K562 (cell line): ENCODE measurements at regions not wholly inside any gene's neighbourhood (a gene's known extent, or its start where the extent isn't known, plus 50 kb on each side); places are given as distances from the start of the nearest gene placed in this dataset.

Experiments used
- ATAC-seq: fragments of 200-7000 bp; cut with Tn5 transposase; 3 replicates; pipeline ENCODE4 v1.9.1; 2020; ENCODE audit warnings: moderate library complexity
- BruUV-seq: library from RNA; stranded (reverse); fragments of 400-500 nt; replicated peaks from 2 replicates; lab custom pipeline; 2021; lab: Mats Ljungman, UMichigan
- CTCF ChIA-PET: fragments of 300-600 bp; formaldehyde crosslinking; extraction: SDS; loops from one replicate; lab custom pipeline; 2021; ENCODE audit warnings: low intra/inter-chr PET ratio; lab: Yijun Ruan, JAX
- POLR2A ChIA-PET: fragments of 300-600, 350-650 bp; sonication (Branson Sonifier 250); formaldehyde crosslinking; extraction: SDS; loops from one replicate; lab custom pipeline; 2021; ENCODE audit warnings: antibody characterized with exemption, inconsistent platforms; lab: Yijun Ruan, JAX
- DNase-seq, 4 experiments: peaks; one replicate each; pipeline versions ENCODE4 v3.0.0 to v3.0.0-alpha.2; 2011 to 2018; ENCODE audit warnings: low spot score in 3 of 4, mixed read lengths in 3 of 4; ENCODE audit errors: extremely low read depth in 1 of 4
- FAIRE-seq: peaks from 2 replicates; lab custom pipeline; 2011; peaks lifted over from hg19 to GRCh38; lab: Jason Lieb, UNC
- H2AFZ ChIP-seq: 2 replicates; pipeline ENCODE4 v1.6.0; 2011; ENCODE audit warnings: low read depth, low read length, control low read depth, inconsistent platforms
- H3K27ac ChIP-seq: fragments of 200-600 bp; 3 replicates; pipeline ENCODE4 v1.8.0; 2011; ENCODE audit warnings: low read depth, mild to moderate bottlenecking, control low read depth, inconsistent platforms, low read length, moderate library complexity, mixed read lengths; ENCODE audit errors: extremely low read depth
- H3K27me3 ChIP-seq, 2 experiments: fragments of 300-600 bp in 1 of 2; 2 replicates in 1 of 2; 3 replicates in 1 of 2; pipeline versions ENCODE4 v1.6.0 to v1.8.0; 2011; ENCODE audit warnings: inconsistent platforms in 2 of 2, low read length in 2 of 2, mild to moderate bottlenecking in 1 of 2, mixed read lengths in 1 of 2, moderate library complexity in 1 of 2; ENCODE audit not compliant: control insufficient read depth in 2 of 2, insufficient read depth in 2 of 2
- H3K36me3 ChIP-seq: fragments of 300-600 bp; 3 replicates; pipeline ENCODE4 v1.8.0; 2011; ENCODE audit warnings: mild to moderate bottlenecking, low read length, inconsistent platforms; ENCODE audit not compliant: control insufficient read depth, insufficient read depth
- H3K4me1 ChIP-seq, 2 experiments: fragments of 200-600 bp in 1 of 2; replicated peaks in 1 of 2; 2 replicates in 1 of 2; 3 replicates in 1 of 2; pipeline versions ENCODE4 v1.5.1 to v1.8.0; 2011; ENCODE audit warnings: inconsistent platforms in 2 of 2, low read length in 2 of 2, mild to moderate bottlenecking in 1 of 2, mixed read lengths in 1 of 2, moderate library complexity in 1 of 2; ENCODE audit not compliant: control insufficient read depth in 2 of 2, insufficient read depth in 2 of 2
- H3K4me2 ChIP-seq: 2 replicates; pipeline ENCODE4 v1.6.1; 2011; ENCODE audit warnings: low read length, control low read depth, inconsistent platforms, mixed read lengths; ENCODE audit not compliant: insufficient read depth
- H3K4me3 ChIP-seq: fragments of 200-600 bp; sonication (generic), shearing (Covaris generic); 2 replicates; pipeline ENCODE4 v1.5.1; 2016; ENCODE audit warnings: control low read depth, inconsistent platforms
- H3K79me2 ChIP-seq: fragments of 200-600 bp; 3 replicates; pipeline ENCODE4 v1.8.0; 2011; ENCODE audit warnings: low read length, inconsistent platforms; ENCODE audit not compliant: control insufficient read depth, insufficient read depth
- H3K9ac ChIP-seq, 2 experiments: 2 replicates each; pipeline versions ENCODE4 v1.6.0 to v1.6.1; 2011; ENCODE audit warnings: low read depth in 2 of 2, low read length in 2 of 2, control low read depth in 1 of 2, inconsistent platforms in 1 of 2, mild to moderate bottlenecking in 1 of 2, mixed read lengths in 1 of 2; ENCODE audit not compliant: insufficient read depth in 1 of 2
- H3K9me1 ChIP-seq: one replicate; pipeline ENCODE4 v1.6.0; 2011; ENCODE audit warnings: inconsistent platforms, mild to moderate bottlenecking, low read length, moderate library complexity; ENCODE audit not compliant: control insufficient read depth, insufficient read depth
- H3K9me3 ChIP-seq: replicated peaks from 2 replicates; pipeline ENCODE4 v1.5.1; 2011; ENCODE audit warnings: low read depth, low read length, inconsistent platforms; ENCODE audit not compliant: control insufficient read depth, insufficient read depth
- H4K20me1 ChIP-seq: replicated peaks from 2 replicates; pipeline ENCODE4 v1.6.1; 2011; ENCODE audit warnings: low read length, inconsistent platforms, mixed read lengths; ENCODE audit not compliant: control insufficient read depth, insufficient read depth
- BCOR ChIP-seq: fragments of 450-650 bp; IDR thresholded peaks from 2 replicates; pipeline ENCODE4 v1.6.1; 2016
- MTA2 ChIP-seq: fragments of 450-650 bp; IDR thresholded peaks from 2 replicates; pipeline ENCODE4 v1.6.1; 2016; ENCODE audit warnings: low read depth
- NCOR1 ChIP-seq: fragments of 450-650 bp; IDR thresholded peaks from 2 replicates; pipeline ENCODE4 v1.6.1; 2016; ENCODE audit warnings: mild to moderate bottlenecking, moderate library complexity
- SMC3 ChIP-seq: conservative IDR thresholded peaks from 2 replicates; pipeline ENCODE4 v1.6.1; 2011; ENCODE audit warnings: low read depth, low read length, improper control_type of control experiment; ENCODE audit not compliant: insufficient read depth
- TEAD4 ChIP-seq, 2 experiments: sonication (generic) in 1 of 2; formaldehyde crosslinking in 1 of 2; IDR thresholded peaks; 2 replicates each; pipeline versions ENCODE4 v1.6.1 to v1.8.0; 2012 to 2022; ENCODE audit warnings: borderline replicate concordance in 1 of 2, inconsistent platforms in 1 of 2, low read length in 1 of 2, mild to moderate bottlenecking in 1 of 2, missing genetic modification reagents in 1 of 2
- ZBTB8A ChIP-seq: fragments of 450-650 bp; IDR thresholded peaks from 2 replicates; pipeline ENCODE4 v1.6.1; 2018; ENCODE audit warnings: mild to moderate bottlenecking, moderate library complexity; ENCODE audit not compliant: partially characterized antibody
- ZNF79 ChIP-seq: fragments of 250-450 bp; sonication (Bioruptor Pico); IDR thresholded peaks from 2 replicates; pipeline ENCODE4 v1.4.0; 2020; ENCODE audit warnings: low read depth, mild to moderate bottlenecking, moderate library complexity
- WGBS: fragments of 100-300 bp; shearing (Covaris generic); methylation state at CpG from one replicate; pipeline ENCODE4 v1.1.6; 2016; ENCODE audit warnings: low coverage, mixed read lengths; ENCODE audit not compliant: insufficient coverage; ENCODE audit errors: missing lambda C conversion rate; 5-methylcytosine and 5-hydroxymethylcytosine counted together
- in situ Hi-C: fragments of 300-500 bp; cut with MboI; formaldehyde crosslinking; loops from 4 replicates; pipeline ENCODE4 v1.15.0; 2018; ENCODE audit warnings: inconsistent platforms, mixed read lengths
- intact Hi-C: fragments of 100-400 bp; cut with micrococcal nuclease; formaldehyde crosslinking; loops from 2 replicates; pipeline ENCODE4 v1.14.2; 2022
- TF ChIP-seq, protein P1 (sequence below): fragments of 250-450 bp; sonication (Bioruptor Pico); IDR thresholded peaks from 2 replicates; pipeline ENCODE4 v1.8.0; 2022; ENCODE audit warnings: inconsistent platforms
- TF ChIP-seq, protein P2 (sequence below): IDR thresholded peaks from 2 replicates; pipeline ENCODE4 v1.6.1; 2012; ENCODE audit warnings: low read depth, low read length, improper control_type of control experiment, borderline replicate concordance
- TF ChIP-seq, protein P3 (sequence below): fragments of 450-650 bp; formaldehyde crosslinking; conservative IDR thresholded peaks from 2 replicates; pipeline ENCODE4 v1.4.0; 2022; ENCODE audit warnings: mild to moderate bottlenecking, missing genetic modification characterization
- TF ChIP-seq, protein P4 (sequence below): sonication (generic); formaldehyde crosslinking; IDR thresholded peaks from 2 replicates; pipeline ENCODE4 v1.8.0; 2023; ENCODE audit warnings: missing genetic modification reagents, mild to moderate bottlenecking, borderline replicate concordance

DNA sequence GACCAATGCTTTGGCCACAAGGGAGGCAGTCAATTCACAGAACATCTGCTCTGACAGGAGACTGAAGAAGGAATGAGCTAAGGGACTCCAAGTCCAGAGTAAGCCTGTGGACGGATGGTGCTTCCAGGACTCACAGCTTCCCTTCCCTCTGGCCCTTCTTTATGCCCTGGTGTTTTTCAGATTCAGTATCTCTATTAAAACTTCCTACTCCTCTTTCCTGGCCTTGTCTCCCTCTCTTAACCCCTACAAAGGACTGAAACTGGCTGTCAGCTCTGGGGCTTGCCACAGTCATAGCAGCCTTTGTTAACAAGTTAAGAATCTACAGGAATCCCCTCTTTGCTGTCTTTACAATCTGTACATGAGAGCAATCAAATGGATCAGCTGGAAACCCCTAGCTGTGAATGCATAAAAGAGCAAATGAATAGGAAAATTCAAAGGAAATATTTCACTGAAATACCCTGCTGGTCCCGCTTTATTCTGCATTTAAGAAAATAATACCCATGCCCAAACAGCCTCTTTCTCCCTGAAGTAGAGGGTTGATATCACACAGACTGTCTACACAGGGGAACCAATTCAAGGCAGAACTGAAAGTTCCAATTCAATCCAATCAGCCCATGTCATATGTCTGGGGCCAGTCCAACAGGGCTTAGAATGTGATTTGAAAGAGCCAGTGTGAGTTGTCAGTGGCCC lies 192.3 kb downstream of the MZT1 start:
- no peaks in the 10 kb centered on the region for H3K9me3 ChIP-seq
- H3K4me3 ChIP-seq, result no peak overlapping the region
- no peak overlapping the region for H2AFZ ChIP-seq
- H3K4me1 ChIP-seq, result no peaks in the 10 kb centered on the region
- no TSS peak for BruUV-seq
- no peak overlapping the region for H3K27ac ChIP-seq
- 0% methylated on average over 2 of the region's 2 CpGs for WGBS
- no peaks in the 10 kb centered on the region for H4K20me1 ChIP-seq
- no peak for ATAC-seq
- H3K36me3 ChIP-seq, result no peaks in the 10 kb centered on the region
- ChIA-PET CTCF (interaction anchor here (0.6 kb wide), 1 partner anchor 1215 kb away, joined by 3 read pairs; no protein-coding TSS in a partner anchor), POLR2A (no interaction called here)
- H3K27me3 ChIP-seq, result no peaks in the 10 kb centered on the region
- H3K9me1 ChIP-seq, result no peaks in the 10 kb centered on the region
- H3K4me2 ChIP-seq, result no peak overlapping the region
- no peak for FAIRE-seq
- H3K79me2 ChIP-seq, result no peaks in the 10 kb centered on the region
- no peak overlapping the region for H3K9ac ChIP-seq
- intact Hi-C loops, result no loop called here
- in situ Hi-C loops, result no loop called here
- DNase-seq, result no peak
- TF ChIP-seq ZNF79, result no peak
- TF ChIP-seq, protein P1, sequence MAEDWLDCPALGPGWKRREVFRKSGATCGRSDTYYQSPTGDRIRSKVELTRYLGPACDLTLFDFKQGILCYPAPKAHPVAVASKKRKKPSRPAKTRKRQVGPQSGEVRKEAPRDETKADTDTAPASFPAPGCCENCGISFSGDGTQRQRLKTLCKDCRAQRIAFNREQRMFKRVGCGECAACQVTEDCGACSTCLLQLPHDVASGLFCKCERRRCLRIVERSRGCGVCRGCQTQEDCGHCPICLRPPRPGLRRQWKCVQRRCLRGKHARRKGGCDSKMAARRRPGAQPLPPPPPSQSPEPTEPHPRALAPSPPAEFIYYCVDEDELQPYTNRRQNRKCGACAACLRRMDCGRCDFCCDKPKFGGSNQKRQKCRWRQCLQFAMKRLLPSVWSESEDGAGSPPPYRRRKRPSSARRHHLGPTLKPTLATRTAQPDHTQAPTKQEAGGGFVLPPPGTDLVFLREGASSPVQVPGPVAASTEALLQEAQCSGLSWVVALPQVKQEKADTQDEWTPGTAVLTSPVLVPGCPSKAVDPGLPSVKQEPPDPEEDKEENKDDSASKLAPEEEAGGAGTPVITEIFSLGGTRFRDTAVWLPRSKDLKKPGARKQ (CRISPR knock-in tag), result no peak
- no peak for TF ChIP-seq SMC3
- no peak for TF ChIP-seq BCOR
- TF ChIP-seq ZBTB8A, result no peak
- TF ChIP-seq, protein P2, sequence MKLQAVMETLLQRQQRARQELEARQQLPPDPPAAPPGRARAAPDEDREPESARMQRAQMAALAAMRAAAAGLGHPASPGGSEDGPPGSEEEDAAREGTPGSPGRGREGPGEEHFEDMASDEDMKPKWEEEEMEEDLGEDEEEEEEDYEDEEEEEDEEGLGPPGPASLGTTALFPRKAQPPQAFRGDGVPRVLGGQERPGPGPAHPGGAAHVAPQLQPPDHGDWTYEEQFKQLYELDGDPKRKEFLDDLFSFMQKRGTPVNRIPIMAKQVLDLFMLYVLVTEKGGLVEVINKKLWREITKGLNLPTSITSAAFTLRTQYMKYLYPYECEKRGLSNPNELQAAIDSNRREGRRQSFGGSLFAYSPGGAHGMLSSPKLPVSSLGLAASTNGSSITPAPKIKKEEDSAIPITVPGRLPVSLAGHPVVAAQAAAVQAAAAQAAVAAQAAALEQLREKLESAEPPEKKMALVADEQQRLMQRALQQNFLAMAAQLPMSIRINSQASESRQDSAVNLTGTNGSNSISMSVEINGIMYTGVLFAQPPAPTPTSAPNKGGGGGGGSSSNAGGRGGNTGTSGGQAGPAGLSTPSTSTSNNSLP, result no peak
- TF ChIP-seq, protein P3, sequence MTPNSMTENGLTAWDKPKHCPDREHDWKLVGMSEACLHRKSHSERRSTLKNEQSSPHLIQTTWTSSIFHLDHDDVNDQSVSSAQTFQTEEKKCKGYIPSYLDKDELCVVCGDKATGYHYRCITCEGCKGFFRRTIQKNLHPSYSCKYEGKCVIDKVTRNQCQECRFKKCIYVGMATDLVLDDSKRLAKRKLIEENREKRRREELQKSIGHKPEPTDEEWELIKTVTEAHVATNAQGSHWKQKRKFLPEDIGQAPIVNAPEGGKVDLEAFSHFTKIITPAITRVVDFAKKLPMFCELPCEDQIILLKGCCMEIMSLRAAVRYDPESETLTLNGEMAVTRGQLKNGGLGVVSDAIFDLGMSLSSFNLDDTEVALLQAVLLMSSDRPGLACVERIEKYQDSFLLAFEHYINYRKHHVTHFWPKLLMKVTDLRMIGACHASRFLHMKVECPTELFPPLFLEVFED (CRISPR knock-in tag), result no peak
- TF ChIP-seq NCOR1, result no peak
- no peak for TF ChIP-seq MTA2
- TF ChIP-seq TEAD4 (IDR thresholded peaks at IDR 0.05; ENCODE audit: low read length), result no peak
- TF ChIP-seq TEAD4 (CRISPR knock-in tag; IDR thresholded peaks at IDR 0.05; ENCODE audit: borderline replicate concordance), result no peak
- TF ChIP-seq, protein P4, sequence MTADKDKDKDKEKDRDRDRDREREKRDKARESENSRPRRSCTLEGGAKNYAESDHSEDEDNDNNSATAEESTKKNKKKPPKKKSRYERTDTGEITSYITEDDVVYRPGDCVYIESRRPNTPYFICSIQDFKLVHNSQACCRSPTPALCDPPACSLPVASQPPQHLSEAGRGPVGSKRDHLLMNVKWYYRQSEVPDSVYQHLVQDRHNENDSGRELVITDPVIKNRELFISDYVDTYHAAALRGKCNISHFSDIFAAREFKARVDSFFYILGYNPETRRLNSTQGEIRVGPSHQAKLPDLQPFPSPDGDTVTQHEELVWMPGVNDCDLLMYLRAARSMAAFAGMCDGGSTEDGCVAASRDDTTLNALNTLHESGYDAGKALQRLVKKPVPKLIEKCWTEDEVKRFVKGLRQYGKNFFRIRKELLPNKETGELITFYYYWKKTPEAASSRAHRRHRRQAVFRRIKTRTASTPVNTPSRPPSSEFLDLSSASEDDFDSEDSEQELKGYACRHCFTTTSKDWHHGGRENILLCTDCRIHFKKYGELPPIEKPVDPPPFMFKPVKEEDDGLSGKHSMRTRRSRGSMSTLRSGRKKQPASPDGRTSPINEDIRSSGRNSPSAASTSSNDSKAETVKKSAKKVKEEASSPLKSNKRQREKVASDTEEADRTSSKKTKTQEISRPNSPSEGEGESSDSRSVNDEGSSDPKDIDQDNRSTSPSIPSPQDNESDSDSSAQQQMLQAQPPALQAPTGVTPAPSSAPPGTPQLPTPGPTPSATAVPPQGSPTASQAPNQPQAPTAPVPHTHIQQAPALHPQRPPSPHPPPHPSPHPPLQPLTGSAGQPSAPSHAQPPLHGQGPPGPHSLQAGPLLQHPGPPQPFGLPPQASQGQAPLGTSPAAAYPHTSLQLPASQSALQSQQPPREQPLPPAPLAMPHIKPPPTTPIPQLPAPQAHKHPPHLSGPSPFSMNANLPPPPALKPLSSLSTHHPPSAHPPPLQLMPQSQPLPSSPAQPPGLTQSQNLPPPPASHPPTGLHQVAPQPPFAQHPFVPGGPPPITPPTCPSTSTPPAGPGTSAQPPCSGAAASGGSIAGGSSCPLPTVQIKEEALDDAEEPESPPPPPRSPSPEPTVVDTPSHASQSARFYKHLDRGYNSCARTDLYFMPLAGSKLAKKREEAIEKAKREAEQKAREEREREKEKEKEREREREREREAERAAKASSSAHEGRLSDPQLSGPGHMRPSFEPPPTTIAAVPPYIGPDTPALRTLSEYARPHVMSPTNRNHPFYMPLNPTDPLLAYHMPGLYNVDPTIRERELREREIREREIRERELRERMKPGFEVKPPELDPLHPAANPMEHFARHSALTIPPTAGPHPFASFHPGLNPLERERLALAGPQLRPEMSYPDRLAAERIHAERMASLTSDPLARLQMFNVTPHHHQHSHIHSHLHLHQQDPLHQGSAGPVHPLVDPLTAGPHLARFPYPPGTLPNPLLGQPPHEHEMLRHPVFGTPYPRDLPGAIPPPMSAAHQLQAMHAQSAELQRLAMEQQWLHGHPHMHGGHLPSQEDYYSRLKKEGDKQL (CRISPR knock-in tag), result no peak
